Inflammatory macrophage treated with lipopolysaccharide for 1 hour (primary cell): ENCODE measurements at regions not wholly inside any gene's neighbourhood (a gene's known extent, or its start where the extent isn't known, plus 50 kb on each side); places are given as distances from the start of the nearest gene placed in this dataset.
"Not testable (repeated sequence)": the region's sequence is repeated elsewhere in the genome, so short reads cannot be mapped to it uniquely, and the experiment has no call there.

Source experiments
- DNase-seq, 2 donors: peaks; one replicate each; pipeline ENCODE4 v3.0.0-alpha.2; 2020 to 2022

DNA sequence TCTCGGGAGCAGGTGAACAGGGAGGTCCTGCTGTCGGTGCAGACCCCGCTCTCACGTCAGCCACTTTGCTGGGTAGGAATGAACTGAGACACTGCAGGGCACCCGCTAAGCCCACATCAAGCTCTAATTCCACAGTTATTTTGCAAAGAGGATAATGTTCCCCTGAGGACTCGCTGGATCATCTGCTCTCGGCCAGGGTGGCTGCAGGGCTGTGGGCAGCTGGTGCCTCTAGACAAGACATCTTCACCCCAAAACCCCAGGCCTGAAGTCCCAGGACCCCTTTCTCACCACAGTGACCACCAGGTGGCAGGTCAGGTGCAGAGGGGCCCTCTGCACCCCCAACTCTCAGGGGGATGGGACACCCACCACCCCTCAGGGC lies 135.1 kb upstream of the PPP1R26 start:
- no peak for DNase-seq

- DNase-seq, result no peak
Measured at GRCh38 chr9:135344915-135345500, 134.6 kb upstream of the PPP1R26 start.

DNA sequence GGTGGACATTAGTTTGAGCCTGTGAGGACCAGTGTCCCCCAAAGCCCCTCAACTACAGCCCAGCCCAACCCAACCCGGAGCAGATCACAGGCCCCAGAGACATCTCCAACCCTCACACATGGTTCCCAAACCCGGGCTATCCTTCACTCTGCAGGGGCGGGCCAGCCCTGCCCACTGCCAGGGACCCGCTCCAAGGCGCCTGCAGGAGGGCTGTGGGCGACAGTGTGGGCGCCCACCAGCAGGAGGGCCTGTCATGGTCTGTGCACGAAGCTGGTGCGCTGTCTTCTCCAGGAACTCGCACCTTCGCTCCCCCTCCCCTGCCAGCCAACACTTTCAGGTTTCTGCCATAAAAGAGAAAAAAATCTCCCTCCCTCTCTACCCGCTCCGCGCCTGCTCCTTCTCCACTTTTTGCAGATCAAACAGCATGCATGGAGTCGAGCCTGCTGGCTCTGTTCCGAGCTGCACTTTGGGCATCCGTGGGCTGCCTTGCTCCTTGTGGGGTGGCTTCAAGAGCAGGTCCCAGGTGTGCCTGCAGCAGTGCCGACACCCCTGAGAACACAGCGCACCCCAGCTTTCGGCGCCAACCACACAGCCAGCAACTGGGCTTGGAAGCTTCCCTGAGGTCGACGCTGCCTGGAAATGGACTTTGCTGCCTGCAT lies 133.7 kb upstream of the PPP1R26 start:
- no peak for DNase-seq

DNA sequence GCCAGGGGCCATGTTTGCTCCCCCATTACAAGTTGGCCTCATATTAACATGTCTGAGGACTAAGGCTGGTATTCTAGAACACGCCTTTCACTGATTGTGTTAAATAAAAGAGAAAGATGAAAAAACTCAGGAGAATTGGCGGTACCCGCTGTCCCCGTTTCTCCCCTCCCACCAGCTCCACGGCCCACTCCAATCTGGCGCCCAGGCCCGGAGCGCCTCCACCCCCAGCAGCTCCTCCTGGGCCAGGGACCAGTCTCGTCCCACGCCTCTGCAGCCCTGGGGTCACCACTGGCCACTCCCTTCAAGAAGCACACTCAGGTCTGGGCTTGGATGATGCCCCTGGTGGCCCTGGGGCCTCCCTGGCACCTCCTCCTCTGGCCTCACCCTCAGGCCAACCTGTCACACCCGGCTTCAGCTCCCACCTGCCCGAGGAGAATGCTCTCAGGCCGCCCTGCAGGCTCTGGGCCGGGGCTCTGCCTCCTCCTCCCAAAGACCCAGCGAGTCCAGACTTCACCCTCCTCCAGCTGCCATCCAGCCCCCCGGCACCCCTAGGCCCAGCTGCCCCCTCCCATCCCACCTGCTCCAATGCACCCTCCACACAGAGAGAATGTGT lies 133.0 kb upstream of the PPP1R26 start:
- DNase-seq, result no peak

DNA sequence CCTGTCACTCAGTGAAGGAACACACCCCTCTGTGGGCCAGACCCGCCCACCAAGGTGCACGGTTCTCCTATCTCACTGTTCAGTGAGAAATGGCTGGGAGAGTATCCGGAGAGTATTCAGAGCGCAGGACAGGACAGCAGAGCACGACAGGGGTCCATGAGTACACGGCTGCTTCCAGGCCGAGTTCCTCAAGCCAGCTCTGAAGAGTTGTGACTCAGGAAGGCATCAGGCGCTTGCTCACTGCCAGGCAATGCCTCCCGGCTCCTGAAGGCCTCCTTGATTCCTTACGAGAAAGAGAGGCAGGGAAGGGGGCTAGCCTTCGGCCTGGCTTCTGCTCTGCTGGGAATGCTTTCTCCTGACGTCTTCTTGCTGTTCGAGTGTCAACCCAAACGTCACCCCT lies 132.1 kb upstream of the PPP1R26 start:
- DNase-seq, result no peak

GRCh38 chr9:135348076-135348787 lies 131.3 kb upstream of the PPP1R26 start:
- no peak for DNase-seq

DNA sequence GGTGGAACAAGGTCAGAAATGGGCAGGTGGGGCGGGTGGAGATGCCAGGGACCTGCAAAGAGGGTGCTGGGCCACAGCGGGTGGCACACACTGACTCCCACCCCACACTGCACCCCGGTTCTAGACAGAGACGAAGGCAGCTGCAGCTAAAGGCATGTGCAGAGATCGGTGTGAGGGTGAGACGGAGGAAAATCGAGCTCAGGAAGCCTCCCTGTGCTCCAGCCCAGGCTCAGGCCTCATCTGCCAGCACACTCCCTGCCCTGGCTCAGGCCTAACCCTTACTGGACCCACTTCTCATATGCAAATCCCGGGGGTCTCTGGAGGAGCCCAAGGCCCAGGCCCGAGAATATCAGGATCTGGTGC lies 130.8 kb upstream of the PPP1R26 start:
- DNase-seq, result no peak

- no peak for DNase-seq
Measured at GRCh38 chr9:135349212-135350002, 130.2 kb upstream of the PPP1R26 start.

- DNase-seq, result no peak
Measured at GRCh38 chr9:135350003-135350315, 129.6 kb upstream of the PPP1R26 start.

- DNase-seq, result no peak
Measured at GRCh38 chr9:135353935-135354334, 125.6 kb upstream of the PPP1R26 start.

DNA sequence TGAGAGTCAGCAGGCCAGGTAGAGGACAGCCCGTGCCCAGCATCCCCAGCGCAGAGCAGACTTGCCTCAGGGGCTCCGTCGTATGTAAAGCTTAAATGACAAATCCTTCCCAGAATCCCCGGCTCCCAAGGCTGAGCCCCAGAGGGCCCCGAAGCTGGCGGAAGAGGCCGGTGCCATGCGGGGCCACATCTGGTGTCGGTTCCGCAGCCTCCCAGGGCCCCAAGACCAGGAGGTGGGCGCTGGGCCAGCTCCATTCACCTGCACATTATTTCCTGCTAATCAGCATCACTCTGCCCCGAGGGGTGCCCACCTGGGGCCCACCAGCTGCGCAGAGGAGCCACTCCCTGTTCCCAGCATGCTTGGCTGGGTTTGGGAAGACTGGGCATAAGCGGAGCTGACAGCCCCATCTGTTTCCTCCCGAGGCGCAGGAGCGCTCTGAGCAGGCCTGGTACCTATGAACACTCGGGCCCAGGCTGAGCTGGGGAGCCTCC lies 124.0 kb upstream of the PPP1R26 start:
- DNase-seq, result no peak

- no peak for DNase-seq
Measured at GRCh38 chr9:135356021-135356420, 123.6 kb upstream of the PPP1R26 start.

- DNase-seq, result no peak
Measured at GRCh38 chr9:135356796-135357195, 122.8 kb upstream of the PPP1R26 start.

DNA sequence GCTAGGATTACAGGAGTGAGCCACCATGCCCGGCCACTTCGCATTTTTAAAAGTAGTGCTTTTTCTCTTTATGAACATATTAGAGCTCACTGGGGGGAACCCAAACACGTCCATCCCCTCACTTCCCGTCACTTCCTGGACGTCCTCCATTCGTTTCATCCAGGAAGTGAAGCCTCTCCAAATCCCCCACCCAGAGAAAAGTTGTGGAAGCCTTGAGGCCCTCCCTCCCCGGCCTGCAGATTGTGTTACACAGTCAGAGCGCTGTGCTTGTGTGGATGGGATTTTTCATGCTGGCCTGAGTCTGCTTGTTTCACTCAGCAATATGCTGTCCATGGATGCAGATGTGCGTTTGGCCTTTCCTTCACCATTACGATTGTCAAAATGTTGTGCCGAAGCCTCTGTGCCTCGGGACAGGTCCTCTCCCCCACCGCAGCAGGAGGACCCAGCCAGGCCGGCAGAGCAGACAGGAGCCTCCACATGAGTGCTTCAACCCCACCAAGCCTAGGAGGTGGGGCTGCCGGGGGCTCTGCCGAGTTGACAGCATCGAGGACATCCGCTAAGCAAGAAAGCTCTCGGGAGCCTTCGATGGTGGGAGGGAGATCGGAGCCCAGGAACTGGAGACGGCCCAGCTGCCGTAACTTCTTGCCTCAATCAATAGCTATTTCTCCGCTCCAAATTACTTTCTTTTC lies 121.6 kb upstream of the PPP1R26 start:
- no peak for DNase-seq

- no peak for DNase-seq
Measured at GRCh38 chr9:135358552-135358940, 121.0 kb upstream of the PPP1R26 start.

- DNase-seq, result no peak
Measured at GRCh38 chr9:135359764-135360163, 119.8 kb upstream of the PPP1R26 start.

DNA sequence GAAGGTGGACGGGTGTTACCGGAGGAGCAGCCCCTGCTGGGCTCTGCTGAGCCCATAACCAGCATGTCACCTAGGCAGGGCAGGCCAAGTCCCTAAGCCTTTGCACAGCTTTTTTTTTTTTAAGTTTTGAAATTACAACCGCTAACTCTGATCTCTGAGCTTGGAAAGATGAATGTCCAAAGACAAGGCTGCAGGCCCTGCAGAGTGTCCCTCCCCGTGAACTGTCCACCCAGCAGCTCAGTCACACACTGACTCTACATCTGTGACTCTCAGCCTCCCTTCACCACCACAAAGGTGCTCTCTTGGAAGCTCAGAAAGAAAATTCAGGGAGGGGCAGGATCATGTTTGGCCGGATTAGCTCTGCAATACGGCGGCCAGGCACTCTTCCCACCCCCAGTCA lies 119.0 kb upstream of the PPP1R26 start:
- DNase-seq, result no peak

- DNase-seq, result not testable (repeated sequence)
Measured at GRCh38 chr9:135361668-135362067, 117.9 kb upstream of the PPP1R26 start.

DNA sequence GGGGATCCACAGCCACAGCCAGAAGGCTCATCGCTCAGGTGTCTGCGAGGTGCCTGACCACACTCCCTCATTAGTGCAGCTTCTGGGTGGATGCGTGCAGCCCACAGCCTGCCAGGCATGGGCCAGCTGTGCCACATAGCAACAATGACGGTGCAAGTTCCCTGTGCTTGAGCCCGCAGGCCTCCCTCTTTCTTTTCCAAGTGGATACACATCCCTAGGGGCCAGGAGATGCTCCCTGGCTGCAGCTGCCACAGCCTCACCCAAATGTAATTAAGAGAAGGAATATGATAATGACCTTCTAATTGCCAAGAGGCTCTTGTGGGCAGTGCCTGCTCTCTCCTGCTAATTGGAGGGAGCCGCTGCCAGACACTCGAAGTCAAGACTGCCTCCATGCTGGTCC lies 116.0 kb upstream of the PPP1R26 start:
- no peak for DNase-seq

DNA sequence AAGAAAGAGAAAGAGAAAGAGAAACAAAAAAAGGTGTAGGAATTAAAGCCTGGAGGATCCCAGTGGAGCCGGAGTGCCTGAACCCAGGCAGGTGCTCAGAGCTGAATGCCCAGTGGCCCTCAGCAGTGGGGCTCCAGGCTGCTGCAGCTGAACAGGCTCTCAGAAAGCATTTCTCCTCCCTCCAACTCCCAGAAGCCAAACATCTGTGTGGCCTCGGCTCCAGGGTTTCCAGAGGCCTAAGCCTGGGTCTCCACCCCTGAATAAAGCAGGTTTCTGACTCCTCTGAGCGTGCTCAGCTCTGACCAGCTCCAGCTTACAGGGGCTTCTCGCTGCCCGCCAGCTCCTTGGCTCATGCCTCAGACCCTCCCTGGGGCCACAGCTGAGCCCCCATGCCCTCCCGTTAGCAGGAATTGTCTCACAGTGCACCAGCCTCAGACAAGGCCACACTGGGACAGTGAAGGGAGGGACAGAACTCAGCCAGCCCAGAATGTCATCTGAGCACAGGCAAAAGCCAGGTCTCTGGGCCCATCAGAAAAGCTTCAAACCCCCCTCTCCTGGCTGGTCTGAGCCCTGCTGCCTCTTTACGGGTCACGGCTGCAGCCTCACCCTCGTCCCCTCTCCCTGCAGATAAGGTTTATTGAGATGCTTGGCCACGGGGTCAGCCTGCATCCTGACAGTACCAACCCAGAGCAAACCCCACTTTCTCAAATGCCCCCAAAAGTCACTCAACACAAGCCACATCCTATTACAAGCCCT lies 114.4 kb upstream of the PPP1R26 start:
- DNase-seq, result no peak

DNA sequence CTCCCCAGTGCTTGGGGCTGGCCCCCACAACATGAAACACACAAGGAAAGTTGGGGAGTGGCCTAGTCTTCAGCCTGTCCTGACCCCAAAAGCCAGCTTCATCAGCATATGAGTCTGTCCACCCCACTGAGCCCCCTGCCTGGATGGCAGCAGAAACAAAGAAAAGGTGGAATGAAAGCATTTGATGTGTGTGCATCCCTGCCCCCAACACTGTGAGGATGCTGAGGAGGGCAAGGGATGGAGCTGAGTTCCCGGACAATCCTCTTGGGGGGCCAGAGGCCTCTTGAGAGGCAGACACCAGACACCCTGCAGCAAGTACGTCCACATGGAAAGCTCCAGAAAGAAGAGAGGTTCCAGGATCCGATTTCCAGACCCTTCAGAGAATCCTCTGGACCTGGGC lies 113.5 kb upstream of the PPP1R26 start:
- no peak for DNase-seq

- DNase-seq, result no peak
Measured at GRCh38 chr9:135369412-135369990, 110.1 kb upstream of the PPP1R26 start.
